CD14-positive monocyte (primary cell): ENCODE measurements at regions not wholly inside any gene's neighbourhood (a gene's known extent, or its start where the extent isn't known, plus 50 kb on each side); places are given as distances from the start of the nearest gene placed in this dataset.

Experiments
- DNase-seq, 3 donors: peaks; one replicate each; pipeline ENCODE4 v3.0.0-alpha.2; 2011 to 2022
- H2AFZ ChIP-seq: 2 replicates; pipeline ENCODE4 v1.6.0; 2012; ENCODE audit warnings: mild to moderate bottlenecking, low read depth, low read length, inconsistent platforms; ENCODE audit not compliant: insufficient read depth, poor library complexity, severe bottlenecking
- H3K27ac ChIP-seq, 2 donors: 1 replicate in 1 of 2; 2 replicates in 1 of 2; pipeline ENCODE4 v1.5.1; 2012 to 2013; ENCODE audit warnings: low read length in 2 of 2, control low read depth in 1 of 2, inconsistent platforms in 1 of 2, low read depth in 1 of 2, mild to moderate bottlenecking in 1 of 2
- H3K27me3 ChIP-seq, 2 donors: one replicate each; pipeline versions ENCODE4 v1.6.0 to v1.6.1; 2011 to 2013; ENCODE audit warnings: low read length in 2 of 2; ENCODE audit not compliant: control insufficient read depth in 2 of 2, insufficient read depth in 2 of 2
- H3K36me3 ChIP-seq, 2 donors: replicated peaks in 1 of 2; 1 replicate in 1 of 2; 2 replicates in 1 of 2; pipeline versions ENCODE4 v1.5.1 to v1.6.1; 2012 to 2013; ENCODE audit warnings: low read length in 2 of 2, control low read depth in 1 of 2, inconsistent platforms in 1 of 2, mild to moderate bottlenecking in 1 of 2; ENCODE audit not compliant: insufficient read depth in 2 of 2, control insufficient read depth in 1 of 2
- H3K4me1 ChIP-seq, 2 donors: 1 replicate in 1 of 2; 2 replicates in 1 of 2; pipeline versions ENCODE4 v1.5.1 to v1.6.1; 2012 to 2013; ENCODE audit warnings: low read length in 2 of 2, control low read depth in 1 of 2, inconsistent platforms in 1 of 2, mild to moderate bottlenecking in 1 of 2, moderate library complexity in 1 of 2; ENCODE audit not compliant: insufficient read depth in 2 of 2, control insufficient read depth in 1 of 2
- H3K4me2 ChIP-seq: replicated peaks from 2 replicates; pipeline ENCODE3; 2012; ENCODE audit warnings: low read length, moderate library complexity, mild to moderate bottlenecking; ENCODE audit not compliant: poor library complexity, severe bottlenecking; ENCODE audit errors: extremely low read depth
- H3K4me3 ChIP-seq, 3 experiments: fragments of 200-600 bp in 1 of 3; sonication (generic) in 1 of 3; replicated peaks in 1 of 3; 1 replicate in 2 of 3; 2 replicates in 1 of 3; pipeline ENCODE4 v1.5.1; 2011 to 2013; ENCODE audit warnings: low read length in 3 of 3, mild to moderate bottlenecking in 3 of 3, control low read depth in 2 of 3, low read depth in 2 of 3, inconsistent platforms in 1 of 3, moderate library complexity in 1 of 3
- H3K79me2 ChIP-seq: 2 replicates; pipeline ENCODE4 v1.6.0; 2012; ENCODE audit warnings: mild to moderate bottlenecking, control low read depth, inconsistent platforms, low read length, moderate library complexity; ENCODE audit not compliant: insufficient read depth
- H3K9ac ChIP-seq: 2 replicates; pipeline ENCODE4 v1.6.0; 2017; ENCODE audit warnings: low read length, mild to moderate bottlenecking; ENCODE audit not compliant: insufficient read depth, poor library complexity, severe bottlenecking
- H3K9me3 ChIP-seq, 2 donors: replicated peaks in 1 of 2; 1 replicate in 1 of 2; 2 replicates in 1 of 2; pipeline versions ENCODE4 v1.5.1 to v1.6.1; 2012 to 2013; ENCODE audit warnings: low read length in 2 of 2, control low read depth in 1 of 2; ENCODE audit not compliant: control insufficient read depth in 1 of 2, insufficient read depth in 1 of 2
- H4K20me1 ChIP-seq: 2 replicates; pipeline ENCODE4 v1.6.0; 2012; ENCODE audit warnings: mild to moderate bottlenecking, low read length, control low read depth, moderate library complexity; ENCODE audit not compliant: insufficient read depth
- H3K27ac Mint-ChIP-seq, 7 donors: one replicate each; pipeline ENCODE4 v1.8.0; 2020; ENCODE audit warnings: mild to moderate bottlenecking in 7 of 7, mixed read lengths in 7 of 7, moderate library complexity in 6 of 7, inconsistent platforms in 2 of 7
- H3K27me3 Mint-ChIP-seq, 3 donors: one replicate each; pipeline ENCODE4 v1.8.0; 2021 to 2022; ENCODE audit warnings: low read depth in 3 of 3, mild to moderate bottlenecking in 3 of 3, mixed read lengths in 3 of 3, moderate library complexity in 3 of 3, inconsistent platforms in 1 of 3
- H3K36me3 Mint-ChIP-seq, 2 donors: one replicate each; pipeline ENCODE4 v1.8.0; 2020; ENCODE audit warnings: mixed read lengths in 2 of 2, inconsistent platforms in 1 of 2, mild to moderate bottlenecking in 1 of 2
- H3K4me1 Mint-ChIP-seq: one replicate; pipeline ENCODE4 v1.8.0; 2020; ENCODE audit warnings: mild to moderate bottlenecking, mixed read lengths
- H3K4me3 Mint-ChIP-seq, 2 donors: one replicate each; pipeline ENCODE4 v1.8.0; 2020; ENCODE audit warnings: mild to moderate bottlenecking in 2 of 2, mixed read lengths in 2 of 2, moderate library complexity in 1 of 2
- H3K9me3 Mint-ChIP-seq, 7 donors: one replicate each; pipeline ENCODE4 v1.8.0; 2020 to 2022; ENCODE audit warnings: mixed read lengths in 7 of 7, mild to moderate bottlenecking in 6 of 7, moderate library complexity in 6 of 7, inconsistent platforms in 2 of 7
- CTCF ChIP-seq: fragments of 200-600 bp; IDR thresholded peaks from one replicate; pipeline ENCODE4 v1.8.0; 2022; ENCODE audit warnings: antibody characterized with exemption, mild to moderate bottlenecking
- WGBS: methylation state at CpG from one replicate; pipeline ENCODE4 v1.1.5; 2013; ENCODE audit warnings: missing lambda C conversion rate; ENCODE audit not compliant: insufficient coverage; 5-methylcytosine and 5-hydroxymethylcytosine counted together
- intact Hi-C, 2 donors: fragments of 100-400 bp; cut with micrococcal nuclease; formaldehyde crosslinking; loops; one replicate each; pipeline versions ENCODE4 v1.15.0 to v1.15.1; 2023

DNA sequence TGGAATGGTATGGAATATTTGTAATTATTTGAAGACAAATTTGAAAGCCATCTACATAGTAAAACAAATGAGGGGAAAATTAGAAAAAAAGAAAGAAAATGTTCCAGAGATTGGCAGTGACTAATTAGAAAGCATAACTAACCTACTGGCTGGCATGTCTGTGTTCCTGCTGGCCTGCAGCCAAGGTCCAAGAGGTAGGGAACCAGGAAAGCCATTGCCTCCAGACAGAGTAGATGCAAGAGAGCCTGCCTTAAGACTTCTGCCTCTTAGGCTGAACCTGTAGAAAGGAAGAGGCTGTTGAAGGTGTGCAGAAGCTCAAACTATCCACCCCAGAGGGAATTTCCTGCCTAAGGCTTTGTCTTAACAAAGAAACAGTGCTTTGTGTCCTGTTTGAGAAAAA, 982.0 kb downstream of the SORCS1 start:
- peaks cover 0 to 2% (median 0%) of the 10 kb centered on the region in 7 donors for H3K9me3 Mint-ChIP-seq
- Histone ChIP-seq H3K4me2 (no peak overlapping the region), H3K4me3 (no peak overlapping the region)

DNA sequence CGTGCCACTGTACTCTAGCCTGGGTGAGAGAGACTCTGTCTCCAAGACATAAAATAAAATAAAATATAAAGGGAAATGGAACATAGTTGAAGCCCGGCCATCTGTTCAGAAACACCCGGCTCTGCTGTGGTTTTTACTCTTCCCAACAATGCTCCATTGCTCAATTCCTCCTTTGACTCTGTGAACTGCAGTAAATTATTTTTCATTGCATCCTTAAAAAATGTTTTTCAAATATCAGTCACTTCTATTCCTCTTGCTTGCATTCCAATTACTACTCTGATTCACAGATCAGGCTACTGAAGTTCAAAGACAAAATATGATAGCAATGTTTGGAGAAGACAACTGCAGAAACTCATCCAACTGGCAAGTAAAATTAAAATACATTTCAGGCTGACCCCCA, 983.0 kb downstream of the SORCS1 start:
- Mint-ChIP-seq H3K9me3 (peaks cover 0 to 2% (median 0%) of the 10 kb centered on the region in 7 donors), H3K4me1 (no peaks in the 10 kb centered on the region), H3K27me3 (no peaks in the 10 kb centered on the region), H3K36me3 (no peaks in the 10 kb centered on the region), H3K4me3 (no peak overlapping the region), H3K27ac (no peak overlapping the region)
- H3K79me2 ChIP-seq, result no peaks in the 10 kb centered on the region
- no peak for TF ChIP-seq CTCF
- H3K36me3 ChIP-seq, result no peaks in the 10 kb centered on the region
- H3K4me1 ChIP-seq, result no peaks in the 10 kb centered on the region
- DNase-seq, result no peak
- intact Hi-C loops, result no loop called here
- WGBS, result 20% methylated on average over 2 of the region's 3 CpGs
- no peak overlapping the region for H3K27ac ChIP-seq
- H4K20me1 ChIP-seq, result no peaks in the 10 kb centered on the region
- H2AFZ ChIP-seq, result no peak overlapping the region
- no peak overlapping the region for H3K4me2 ChIP-seq
- H3K4me3 ChIP-seq, result no peak overlapping the region
- no peaks in the 10 kb centered on the region for H3K9me3 ChIP-seq
- H3K9ac ChIP-seq, result no peak overlapping the region
- no peaks in the 10 kb centered on the region for H3K27me3 ChIP-seq

More for the DNA sequence above, 982.0 kb downstream of the SORCS1 start:
- H2AFZ ChIP-seq, result no peak overlapping the region
- H3K79me2 ChIP-seq, result no peaks in the 10 kb centered on the region
- no peaks in the 10 kb centered on the region for H3K4me1 ChIP-seq
- intact Hi-C loops, result no loop called here
- no peak for DNase-seq
- H3K27me3 Mint-ChIP-seq, result no peaks in the 10 kb centered on the region
- H3K36me3 Mint-ChIP-seq, result no peaks in the 10 kb centered on the region
- no peaks in the 10 kb centered on the region for H3K4me1 Mint-ChIP-seq
- no peak overlapping the region for H3K9ac ChIP-seq
- no peak overlapping the region for H3K27ac ChIP-seq
- no peaks in the 10 kb centered on the region for H3K9me3 ChIP-seq
- no peaks in the 10 kb centered on the region for H3K27me3 ChIP-seq
- H4K20me1 ChIP-seq, result no peaks in the 10 kb centered on the region
- no peak for TF ChIP-seq CTCF
- no peaks in the 10 kb centered on the region for H3K36me3 ChIP-seq
- no peak overlapping the region for H3K27ac Mint-ChIP-seq
- H3K4me3 Mint-ChIP-seq, result no peak overlapping the region
